ENCODE measurements at regions not wholly inside any gene's neighbourhood (a gene's known extent, or its start where the extent isn't known, plus 50 kb on each side); places are given as distances from the start of the nearest gene placed in this dataset.
"Not testable (repeated sequence)": the region's sequence is repeated elsewhere in the genome, so short reads cannot be mapped to it uniquely, and the experiment has no call there.

- DNase-seq (ENCODE audit: low spot score) = no peak
Observed at GRCh38 chr4:187332141-187332540, 608.5 kb upstream of the FAT1 start.

- no peak for DNase-seq (ENCODE audit: low spot score)
Observed at GRCh38 chr4:187333151-187333550, 609.5 kb upstream of the FAT1 start.

- no peak for DNase-seq (ENCODE audit: low spot score)
Observed at GRCh38 chr4:187335339-187335738, 611.7 kb upstream of the FAT1 start.

- no peak for DNase-seq (ENCODE audit: low spot score)
Observed at GRCh38 chr4:187354740-187355139, 631.1 kb upstream of the FAT1 start.

GRCh38 chr4:187357045-187357643 is 633.5 kb upstream of the FAT1 start:
- no peak for DNase-seq (ENCODE audit: low spot score)

GRCh38 chr4:187357821-187358220 is 634.2 kb upstream of the FAT1 start:
- no peak for DNase-seq (ENCODE audit: low spot score)

- DNase-seq (ENCODE audit: low spot score) = no peak
Observed at GRCh38 chr4:187362937-187363857, 632.4 kb upstream of the ZFP42 start.

GRCh38 chr4:187364401-187364800 is 631.2 kb upstream of the ZFP42 start:
- DNase-seq (ENCODE audit: low spot score) = no peak

GRCh38 chr4:187364851-187365250 is 630.7 kb upstream of the ZFP42 start:
- DNase-seq (ENCODE audit: low spot score) = no peak

- DNase-seq (ENCODE audit: low spot score) = no peak
Observed at GRCh38 chr4:187366530-187366929, 629.0 kb upstream of the ZFP42 start.

- no peak for DNase-seq (ENCODE audit: low spot score)
Observed at GRCh38 chr4:187370918-187371317, 624.7 kb upstream of the ZFP42 start.

GRCh38 chr4:187378441-187378840 is 617.1 kb upstream of the ZFP42 start:
- DNase-seq (ENCODE audit: low spot score) = no peak

GRCh38 chr4:187380181-187380581 is 615.4 kb upstream of the ZFP42 start:
- DNase-seq (ENCODE audit: low spot score) = no peak

- no peak for DNase-seq (ENCODE audit: low spot score)
Observed at GRCh38 chr4:187383181-187383580, 612.4 kb upstream of the ZFP42 start.

GRCh38 chr4:187387739-187388138 is 607.8 kb upstream of the ZFP42 start:
- DNase-seq (ENCODE audit: low spot score) = no peak

- no peak for DNase-seq (ENCODE audit: low spot score)
Observed at GRCh38 chr4:187389420-187389819, 606.2 kb upstream of the ZFP42 start.

GRCh38 chr4:187390646-187391045 is 604.9 kb upstream of the ZFP42 start:
- DNase-seq (ENCODE audit: low spot score) = no peak

- DNase-seq (ENCODE audit: low spot score) = no peak
Observed at GRCh38 chr4:187393531-187394344, 601.8 kb upstream of the ZFP42 start.

GRCh38 chr4:187396106-187396505 is 599.5 kb upstream of the ZFP42 start:
- no peak for DNase-seq (ENCODE audit: low spot score)

GRCh38 chr4:187408447-187408846 is 587.1 kb upstream of the ZFP42 start:
- DNase-seq (ENCODE audit: low spot score) = not testable (repeated sequence)

- DNase-seq (ENCODE audit: low spot score) = no peak
Observed at GRCh38 chr4:187413564-187414358, 581.8 kb upstream of the ZFP42 start.

GRCh38 chr4:187414716-187415115 is 580.9 kb upstream of the ZFP42 start:
- no peak for DNase-seq (ENCODE audit: low spot score)

Measured in CD4-positive, alpha-beta T cell treated with Interleukin-15 for 4 hours (primary cell).